IMR-90 (cell line): ENCODE measurements at regions not wholly inside any gene's neighbourhood (a gene's known extent, or its start where the extent isn't known, plus 50 kb on each side); places are given as distances from the start of the nearest gene placed in this dataset.

ENCODE experiments used
- ATAC-seq: fragments of 200-7000 bp; cut with Tn5 transposase; 2 replicates; pipeline ENCODE4 v1.9.1; 2020; ENCODE audit warnings: low read depth, mild to moderate bottlenecking, moderate library complexity
- BruUV-seq: library from RNA; stranded (reverse); fragments of 400-500 nt; replicated peaks from 2 replicates; lab custom pipeline; 2021; lab: Mats Ljungman, UMichigan
- CTCF ChIA-PET: fragments of 300-600 bp; formaldehyde crosslinking; extraction: SDS; loops from one replicate; lab custom pipeline; 2021; ENCODE audit warnings: antibody characterized with exemption; lab: Yijun Ruan, JAX
- POLR2A ChIA-PET: fragments of 300-600 bp; sonication (Branson Sonifier 250); formaldehyde crosslinking; loops from one replicate; lab custom pipeline; 2022; ENCODE audit warnings: antibody characterized with exemption; ENCODE audit not compliant: unreplicated experiment; lab: Charles Lee
- DNase-seq: peaks from one replicate; pipeline ENCODE4 v3.0.0; 2013
- H2AFZ ChIP-seq: replicated peaks from 2 replicates; pipeline ENCODE3; 2013; ENCODE audit warnings: low read length, mild to moderate bottlenecking; ENCODE audit not compliant: poor library complexity
- H2AK5ac ChIP-seq: 2 replicates; pipeline ENCODE4 v1.6.1; 2013; ENCODE audit warnings: low read depth, low read length, inconsistent platforms
- H2AK9ac ChIP-seq: replicated peaks from 2 replicates; pipeline ENCODE3; 2013; ENCODE audit warnings: mild to moderate bottlenecking, low read depth, low read length, moderate library complexity; ENCODE audit not compliant: poor library complexity
- H2BK120ac ChIP-seq: 2 replicates; pipeline ENCODE4 v1.6.1; 2013; ENCODE audit warnings: low read depth, low read length, inconsistent platforms
- H2BK15ac ChIP-seq: 3 replicates; pipeline ENCODE4 v1.6.1; 2013; ENCODE audit warnings: low read depth, low read length, inconsistent platforms
- H2BK20ac ChIP-seq: 2 replicates; pipeline ENCODE4 v1.6.1; 2013; ENCODE audit warnings: low read depth, mild to moderate bottlenecking, inconsistent platforms, low read length, moderate library complexity
- H2BK5ac ChIP-seq: 2 replicates; pipeline ENCODE4 v1.6.1; 2013; ENCODE audit warnings: mild to moderate bottlenecking, low read depth, low read length, inconsistent platforms; ENCODE audit not compliant: poor library complexity, severe bottlenecking
- H3K14ac ChIP-seq: replicated peaks from 2 replicates; pipeline ENCODE4 v1.6.1; 2013; ENCODE audit warnings: low read depth, low read length, inconsistent platforms
- H3K18ac ChIP-seq: 2 replicates; pipeline ENCODE4 v1.6.1; 2013; ENCODE audit warnings: low read depth, low read length, control low read depth
- H3K23ac ChIP-seq: 2 replicates; pipeline ENCODE4 v1.6.1; 2013; ENCODE audit warnings: low read depth, low read length, inconsistent platforms
- H3K27ac ChIP-seq: 2 replicates; pipeline ENCODE4 v1.5.1; 2013; ENCODE audit warnings: mild to moderate bottlenecking, control low read depth, low read length; ENCODE audit not compliant: insufficient read depth
- H3K27me3 ChIP-seq: 2 replicates; pipeline ENCODE4 v1.6.1; 2013; ENCODE audit warnings: low read length; ENCODE audit not compliant: control insufficient read depth, insufficient read depth
- H3K36me3 ChIP-seq: 2 replicates; pipeline ENCODE4 v1.6.1; 2013; ENCODE audit warnings: low read length, mixed read lengths; ENCODE audit not compliant: control insufficient read depth, insufficient read depth
- H3K4ac ChIP-seq: 2 replicates; pipeline ENCODE4 v1.6.1; 2013; ENCODE audit warnings: low read depth, low read length, inconsistent platforms
- H3K4me1 ChIP-seq: 2 replicates; pipeline ENCODE4 v1.6.1; 2013; ENCODE audit warnings: low read length, mixed read lengths; ENCODE audit not compliant: control insufficient read depth, insufficient read depth
- H3K4me2 ChIP-seq: 2 replicates; pipeline ENCODE4 v1.6.1; 2013; ENCODE audit warnings: low read depth, mild to moderate bottlenecking, control low read depth, low read length, moderate library complexity
- H3K4me3 ChIP-seq: 2 replicates; pipeline ENCODE4 v1.5.1; 2013; ENCODE audit warnings: low read depth, mild to moderate bottlenecking, control low read depth, low read length, moderate library complexity; ENCODE audit not compliant: insufficient read depth
- H3K56ac ChIP-seq: 2 replicates; pipeline ENCODE4 v1.6.1; 2013; ENCODE audit warnings: low read length, inconsistent platforms; ENCODE audit not compliant: insufficient read depth; ENCODE audit errors: extremely low read depth
- H3K79me1 ChIP-seq, 2 experiments: 2 replicates each; pipeline ENCODE4 v1.6.1; 2013; ENCODE audit warnings: low read length in 2 of 2, inconsistent platforms in 1 of 2, low read depth in 1 of 2
- H3K9ac ChIP-seq: 2 replicates; pipeline ENCODE4 v1.6.1; 2013; ENCODE audit warnings: low read depth, low read length, control low read depth
- H3K9me1 ChIP-seq: 2 replicates; pipeline ENCODE4 v1.6.1; 2013; ENCODE audit warnings: low read length, inconsistent platforms; ENCODE audit not compliant: insufficient read depth
- H3K9me3 ChIP-seq: 2 replicates; pipeline ENCODE4 v1.6.1; 2013; ENCODE audit warnings: low read length; ENCODE audit not compliant: control insufficient read depth, insufficient read depth
- H4K20me1 ChIP-seq: 2 replicates; pipeline ENCODE4 v1.6.1; 2013; ENCODE audit warnings: low read length, inconsistent platforms; ENCODE audit not compliant: insufficient read depth
- H4K5ac ChIP-seq: 2 replicates; pipeline ENCODE4 v1.6.1; 2013; ENCODE audit warnings: mild to moderate bottlenecking, low read depth, low read length, control low read depth
- H4K8ac ChIP-seq, 2 experiments: 2 replicates each; pipeline ENCODE4 v1.6.1; 2013; ENCODE audit warnings: low read depth in 2 of 2, low read length in 2 of 2, control low read depth in 1 of 2, inconsistent platforms in 1 of 2
- H4K91ac ChIP-seq: 2 replicates; pipeline ENCODE4 v1.6.1; 2013; ENCODE audit warnings: low read depth, low read length, inconsistent platforms; ENCODE audit not compliant: insufficient read depth
- BHLHE40 ChIP-seq: fragments of 150-350 bp; IDR thresholded peaks from 2 replicates; pipeline ENCODE4 v1.6.1; 2016; ENCODE audit warnings: mild to moderate bottlenecking, low read depth, low read length
- CEBPB ChIP-seq: IDR thresholded peaks from 2 replicates; pipeline ENCODE4 v1.6.1; 2012; ENCODE audit warnings: low read depth, low read length, improper control_type of control experiment
- CHD1 ChIP-seq: IDR thresholded peaks from 2 replicates; pipeline ENCODE4 v1.6.1; 2012; ENCODE audit warnings: low read depth, low read length, improper control_type of control experiment
- CTCF ChIP-seq: conservative IDR thresholded peaks from 2 replicates; pipeline ENCODE4 v1.5.1; 2012; ENCODE audit warnings: mild to moderate bottlenecking, low read depth, low read length, improper control_type of control experiment
- ELK1 ChIP-seq: fragments of 150-350 bp; IDR thresholded peaks from 2 replicates; pipeline ENCODE4 v1.6.1; 2016; ENCODE audit warnings: low read depth, mild to moderate bottlenecking, low read length, moderate library complexity, borderline replicate concordance
- FOS ChIP-seq: fragments of 150-350 bp; IDR thresholded peaks from 2 replicates; pipeline ENCODE4 v1.6.1; 2016; ENCODE audit warnings: low read depth, low read length
- MAFK ChIP-seq: IDR thresholded peaks from 2 replicates; pipeline ENCODE4 v1.6.1; 2012; ENCODE audit warnings: low read depth, low read length, improper control_type of control experiment
- MAZ ChIP-seq: IDR thresholded peaks from 2 replicates; pipeline ENCODE4 v1.6.1; 2012; ENCODE audit warnings: low read depth, mild to moderate bottlenecking, low read length, improper control_type of control experiment, moderate library complexity, borderline replicate concordance
- MXI1 ChIP-seq: IDR thresholded peaks from 2 replicates; pipeline ENCODE4 v1.6.1; 2012; ENCODE audit warnings: low read depth, mild to moderate bottlenecking, low read length, moderate library complexity, borderline replicate concordance
- NFE2L2 ChIP-seq: fragments of 150-350 bp; IDR thresholded peaks from 2 replicates; pipeline ENCODE4 v1.6.1; 2016; ENCODE audit warnings: low read depth, mild to moderate bottlenecking, low read length
- POLR2A ChIP-seq: IDR thresholded peaks from 2 replicates; pipeline ENCODE4 v1.6.1; 2012; ENCODE audit warnings: mild to moderate bottlenecking, low read depth, low read length
- RAD21 ChIP-seq: IDR thresholded peaks from 2 replicates; pipeline ENCODE4 v1.6.1; 2012; ENCODE audit warnings: low read length, improper control_type of control experiment
- RCOR1 ChIP-seq: IDR thresholded peaks from 2 replicates; pipeline ENCODE4 v1.6.1; 2012; ENCODE audit warnings: mild to moderate bottlenecking, low read length, improper control_type of control experiment; ENCODE audit not compliant: insufficient replicate concordance
- RFX5 ChIP-seq: IDR thresholded peaks from 2 replicates; pipeline ENCODE4 v1.8.0; 2012; ENCODE audit warnings: low read depth, mild to moderate bottlenecking, low read length, moderate library complexity
- SMC3 ChIP-seq: fragments of 150-350 bp; IDR thresholded peaks from 2 replicates; pipeline ENCODE4 v1.6.1; 2016; ENCODE audit warnings: low read depth, mild to moderate bottlenecking, antibody characterized with exemption, low read length, moderate library complexity
- USF2 ChIP-seq: fragments of 150-350 bp; IDR thresholded peaks from 2 replicates; pipeline ENCODE4 v1.6.1; 2017; ENCODE audit warnings: mild to moderate bottlenecking, antibody characterized with exemption, low read length, low read depth
- WGBS, 2 experiments: methylation state at CpG; one replicate each; pipeline versions ENCODE4 v1.1.5 to v1.1.7; 2013; ENCODE audit warnings: missing lambda C conversion rate in 2 of 2; ENCODE audit not compliant: insufficient read length in 1 of 2; ENCODE audit errors: extremely low coverage in 2 of 2; 5-methylcytosine and 5-hydroxymethylcytosine counted together
- dilution Hi-C: fragments of 300-500 bp; cut with HindIII; formaldehyde crosslinking; loops from one replicate; pipeline ENCODE4 v1.14.3; 2018; ENCODE audit warnings: low sequenced_read_pairs; ENCODE audit not compliant: unreplicated experiment
- in situ Hi-C: fragments of 300-500 bp; cut with MboI; formaldehyde crosslinking; loops from 3 replicates; pipeline ENCODE4 v1.14.3; 2019; ENCODE audit warnings: low sequenced_read_pairs, inconsistent platforms, mixed read lengths
- intact Hi-C: fragments of 100-400 bp; cut with micrococcal nuclease; formaldehyde crosslinking; loops from 2 replicates; pipeline ENCODE4 v1.10.0; 2022

- Histone ChIP-seq H3K4me1 (no peaks in the 10 kb centered on the region), H3K4me2 (no peak overlapping the region), H4K8ac (no peak overlapping the region), H2BK15ac (no peak overlapping the region), H3K36me3 (no peaks in the 10 kb centered on the region), H2AK5ac (no peak overlapping the region), H2AK9ac (no peak overlapping the region), H2BK5ac (no peak overlapping the region), H3K23ac (no peak overlapping the region), H3K9ac (no peak overlapping the region), H3K4me3 (no peak overlapping the region), H2BK120ac (no peak overlapping the region), H3K9me3 (no peaks in the 10 kb centered on the region), H3K4ac (no peak overlapping the region), H3K14ac (no peak overlapping the region), H4K20me1 (no peaks in the 10 kb centered on the region), H2BK20ac (no peak overlapping the region), H4K5ac (no peak overlapping the region), H3K18ac (no peak overlapping the region), H4K91ac (no peak overlapping the region), H3K56ac (no peak overlapping the region), H2AFZ (no peak overlapping the region), H3K9me1 (no peaks in the 10 kb centered on the region), H3K27me3 (no peaks in the 10 kb centered on the region), H3K27ac (no peak overlapping the region), H3K79me1 (no peaks in the 10 kb centered on the region)
- 81% methylated on average over 2 of the region's 18 CpGs; no CpG with 5 or more reads in 1 of the 2 experiments for WGBS, 2 experiments
- in situ Hi-C loops: no loop called here
- BruUV-seq: no TSS peak
- no peak for DNase-seq
- intact Hi-C loops: no loop called here
- CTCF ChIA-PET: no interaction called here
- dilution Hi-C loops: no loop called here
- TF ChIP-seq NFE2L2: no peak
- TF ChIP-seq SMC3: no peak
- no peak for TF ChIP-seq ELK1
- TF ChIP-seq CTCF: no peak
- no peak for TF ChIP-seq CHD1
- no peak for TF ChIP-seq MAZ
- no peak for TF ChIP-seq RFX5
- no peak for TF ChIP-seq MAFK
- no peak for TF ChIP-seq POLR2A
- no peak for TF ChIP-seq MXI1
- TF ChIP-seq BHLHE40: no peak
- TF ChIP-seq RCOR1: no peak
- TF ChIP-seq USF2: no peak
- no peak for TF ChIP-seq FOS
- no peak for TF ChIP-seq CEBPB
- no peak for TF ChIP-seq RAD21
- POLR2A ChIA-PET: no interaction called here
- no peak for ATAC-seq
Measured at GRCh38 chr2:8223695-8224346, 458.0 kb upstream of the ID2 start.
